Gastrocnemius medialis (tissue), 4 donors: ENCODE measurements at regions not wholly inside any gene's neighbourhood (a gene's known extent, or its start where the extent isn't known, plus 50 kb on each side); places are given as distances from the start of the nearest gene placed in this dataset.

Experiments used
- ATAC-seq, 2 donors: fragments of 150-250 bp; one replicate each; pipeline ENCODE4 v1.9.1; 2016
- DNase-seq, 2 donors: peaks; one replicate each; pipeline ENCODE4 v3.0.0-alpha.2; 2019
- H3K27ac ChIP-seq, 4 donors: fragments of 200-600 bp; sonication (generic); 1 replicate in 1 of 4; 2 replicates in 3 of 4; pipeline ENCODE4 v1.5.1; 2016 to 2018; ENCODE audit warnings: mild to moderate bottlenecking in 2 of 4, moderate library complexity in 1 of 4
- H3K27me3 ChIP-seq, 3 donors: fragments of 200-600 bp; sonication (generic) in 2 of 3; 1 replicate in 1 of 3; 2 replicates in 2 of 3; pipeline versions ENCODE4 v1.5.1 to v1.6.0; 2016 to 2019; ENCODE audit warnings: mild to moderate bottlenecking in 1 of 3, moderate library complexity in 1 of 3
- H3K36me3 ChIP-seq, 2 donors: fragments of 200-600 bp; sonication (generic) in 1 of 2; one replicate each; pipeline ENCODE4 v1.5.1; 2017 to 2018
- H3K4me1 ChIP-seq, 2 donors: fragments of 200-600 bp; sonication (generic) in 1 of 2; one replicate each; pipeline ENCODE4 v1.5.1; 2016 to 2017; ENCODE audit warnings: mild to moderate bottlenecking in 2 of 2
- H3K4me3 ChIP-seq, 4 donors: fragments of 200-600 bp; sonication (generic) in 3 of 4; 1 replicate in 1 of 4; 2 replicates in 3 of 4; pipeline ENCODE4 v1.5.1; 2016 to 2019; ENCODE audit warnings: mild to moderate bottlenecking in 2 of 4
- H3K9me3 ChIP-seq, 3 donors: fragments of 200-600 bp; sonication (generic) in 2 of 3; 1 replicate in 1 of 3; 2 replicates in 2 of 3; pipeline ENCODE4 v1.5.1; 2016 to 2019
- POLR2A ChIP-seq, 2 donors: fragments of 450-650 bp; IDR thresholded peaks; one replicate each; pipeline ENCODE4 v1.6.1; 2017; ENCODE audit warnings: antibody characterized with exemption in 2 of 2, mild to moderate bottlenecking in 2 of 2, moderate library complexity in 2 of 2
- in situ Hi-C, 4 donors: fragments of 200-750 bp; cut with MboI; loops; one replicate each; pipeline versions ENCODE4 v1.15.0 to v1.8.0; 2017; ENCODE audit warnings: low sequenced_read_pairs in 4 of 4
- intact Hi-C: fragments of 100-400 bp; cut with DNase I; formaldehyde crosslinking; loops from one replicate; pipeline ENCODE4 v1.15.1; 2023; ENCODE audit warnings: low total_unique reads
- TF ChIP-seq, protein P1 (sequence below), 5 experiments: fragments of 450-650 bp in 3 of 5; fragments of 200-600 bp in 2 of 5; sonication (generic) in 2 of 5; IDR thresholded peaks in 4 of 5; conservative IDR thresholded peaks in 1 of 5; 1 replicate in 4 of 5; 2 replicates in 1 of 5; pipeline ENCODE4 v1.5.1; 2016 to 2019; ENCODE audit warnings: antibody characterized with exemption in 5 of 5, mild to moderate bottlenecking in 3 of 5, moderate library complexity in 3 of 5

DNA sequence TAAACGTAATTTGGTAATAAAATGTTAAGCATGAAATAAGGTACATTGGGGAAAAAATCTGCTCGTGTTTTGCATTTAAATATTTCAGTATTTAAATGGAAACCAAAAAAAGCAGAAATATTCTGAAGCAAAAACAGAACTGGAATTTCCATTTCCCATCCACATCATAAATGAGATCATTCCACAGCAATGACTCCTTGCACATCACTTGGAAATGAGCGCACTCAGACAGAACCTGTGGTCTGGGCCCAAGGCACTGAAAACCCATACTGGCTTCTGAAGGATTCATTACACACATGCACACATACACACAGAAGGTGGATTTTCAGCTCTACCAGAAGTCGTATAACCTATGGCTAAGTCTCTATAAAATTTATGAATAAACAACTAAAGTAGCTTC lies 174.8 kb downstream of the IBTK start:
- H3K27me3 ChIP-seq: no peaks in the 10 kb centered on the region
- no peak overlapping the region for H3K27ac ChIP-seq
- H3K4me1 ChIP-seq: no peaks in the 10 kb centered on the region
- H3K9me3 ChIP-seq: no peaks in the 10 kb centered on the region
- no peaks in the 10 kb centered on the region for H3K36me3 ChIP-seq
- in situ Hi-C loops (no loop called here), intact Hi-C loops (no loop called here)
- no peak for ATAC-seq
- H3K4me3 ChIP-seq: no peak overlapping the region
- no peak for DNase-seq
- TF ChIP-seq POLR2A (IDR thresholded peaks at IDR 0.05): no peak
- TF ChIP-seq, protein P1, sequence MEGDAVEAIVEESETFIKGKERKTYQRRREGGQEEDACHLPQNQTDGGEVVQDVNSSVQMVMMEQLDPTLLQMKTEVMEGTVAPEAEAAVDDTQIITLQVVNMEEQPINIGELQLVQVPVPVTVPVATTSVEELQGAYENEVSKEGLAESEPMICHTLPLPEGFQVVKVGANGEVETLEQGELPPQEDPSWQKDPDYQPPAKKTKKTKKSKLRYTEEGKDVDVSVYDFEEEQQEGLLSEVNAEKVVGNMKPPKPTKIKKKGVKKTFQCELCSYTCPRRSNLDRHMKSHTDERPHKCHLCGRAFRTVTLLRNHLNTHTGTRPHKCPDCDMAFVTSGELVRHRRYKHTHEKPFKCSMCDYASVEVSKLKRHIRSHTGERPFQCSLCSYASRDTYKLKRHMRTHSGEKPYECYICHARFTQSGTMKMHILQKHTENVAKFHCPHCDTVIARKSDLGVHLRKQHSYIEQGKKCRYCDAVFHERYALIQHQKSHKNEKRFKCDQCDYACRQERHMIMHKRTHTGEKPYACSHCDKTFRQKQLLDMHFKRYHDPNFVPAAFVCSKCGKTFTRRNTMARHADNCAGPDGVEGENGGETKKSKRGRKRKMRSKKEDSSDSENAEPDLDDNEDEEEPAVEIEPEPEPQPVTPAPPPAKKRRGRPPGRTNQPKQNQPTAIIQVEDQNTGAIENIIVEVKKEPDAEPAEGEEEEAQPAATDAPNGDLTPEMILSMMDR (IDR thresholded peaks at IDR 0.05 in 4 of 5, conservative IDR thresholded peaks at IDR 0.05 in 1 of 5): no peak

GRCh38 chr6:82072121-82072521 lies 175.4 kb downstream of the IBTK start:
- no peak overlapping the region for H3K4me3 ChIP-seq
- DNase-seq (no peak), ATAC-seq (no peak)
- in situ Hi-C loops (no loop called here), intact Hi-C loops (no loop called here)
- no peaks in the 10 kb centered on the region for H3K36me3 ChIP-seq
- TF ChIP-seq, protein P1 (IDR thresholded peaks at IDR 0.05 in 4 of 5, conservative IDR thresholded peaks at IDR 0.05 in 1 of 5): no peak
- TF ChIP-seq POLR2A (IDR thresholded peaks at IDR 0.05): no peak
- no peaks in the 10 kb centered on the region for H3K4me1 ChIP-seq
- no peaks in the 10 kb centered on the region for H3K27me3 ChIP-seq
- no peak overlapping the region for H3K27ac ChIP-seq
- H3K9me3 ChIP-seq: no peaks in the 10 kb centered on the region

DNA sequence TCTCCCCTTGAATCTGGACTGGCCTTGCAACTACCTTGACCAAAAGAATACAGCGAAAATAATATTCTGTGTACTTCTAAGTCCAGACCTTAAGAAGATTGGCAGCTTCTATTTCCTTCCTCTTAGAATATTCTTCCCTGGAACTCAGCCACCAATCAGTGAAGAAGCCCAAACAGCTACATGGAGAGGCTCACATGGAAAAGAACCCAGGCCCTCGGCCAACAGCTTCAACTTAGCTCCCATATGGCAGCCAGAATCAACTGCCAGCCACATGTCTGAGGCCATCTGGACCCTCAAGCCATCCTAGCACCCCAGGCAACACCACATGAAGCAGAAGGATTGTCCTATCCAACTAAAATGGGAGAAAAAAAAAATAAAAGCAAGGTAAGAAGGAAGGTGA lies 178.8 kb downstream of the IBTK start:
- intact Hi-C loops: no loop called here
- H3K27ac ChIP-seq: no peak overlapping the region
- in situ Hi-C loops: no loop called here
- H3K9me3 ChIP-seq: no peaks in the 10 kb centered on the region
- no peaks in the 10 kb centered on the region for H3K36me3 ChIP-seq
- TF ChIP-seq POLR2A (IDR thresholded peaks at IDR 0.05): no peak
- TF ChIP-seq, protein P1 (IDR thresholded peaks at IDR 0.05 in 4 of 5, conservative IDR thresholded peaks at IDR 0.05 in 1 of 5): no peak
- no peak for DNase-seq
- ATAC-seq: no peak
- H3K27me3 ChIP-seq: no peaks in the 10 kb centered on the region
- H3K4me1 ChIP-seq: no peaks in the 10 kb centered on the region
- H3K4me3 ChIP-seq: no peak overlapping the region

DNA sequence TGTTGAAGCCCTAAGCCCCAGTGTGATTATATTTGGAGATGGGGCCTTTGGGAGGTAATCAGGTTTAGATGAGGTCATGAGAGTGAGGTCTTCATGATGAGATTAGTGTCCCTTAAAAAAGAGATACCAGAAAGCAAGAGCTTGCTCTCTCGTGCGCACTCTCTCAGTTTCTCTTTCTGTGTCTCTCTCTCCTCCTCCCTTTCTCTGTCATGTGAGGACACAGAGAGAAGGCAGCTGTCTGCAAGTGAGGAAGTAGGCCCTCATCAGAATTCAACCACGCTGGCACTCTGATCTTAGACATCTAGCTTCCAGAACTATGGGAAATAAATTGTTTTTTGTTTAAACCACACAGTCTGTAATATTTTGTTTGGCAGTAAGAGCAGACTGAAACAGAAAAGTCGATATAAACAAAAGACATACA lies 180.5 kb downstream of the IBTK start:
- in situ Hi-C loops: no loop called here
- Histone ChIP-seq H3K36me3 (no peaks in the 10 kb centered on the region), H3K27ac (no peak overlapping the region), H3K27me3 (no peaks in the 10 kb centered on the region), H3K4me3 (no peak overlapping the region), H3K9me3 (no peaks in the 10 kb centered on the region), H3K4me1 (no peaks in the 10 kb centered on the region)
- DNase-seq (no peak), ATAC-seq (no peak)
- TF ChIP-seq, protein P1 (IDR thresholded peaks at IDR 0.05 in 4 of 5, conservative IDR thresholded peaks at IDR 0.05 in 1 of 5): no peak
- TF ChIP-seq POLR2A (IDR thresholded peaks at IDR 0.05): no peak
- intact Hi-C loops: no loop called here

GRCh38 chr6:82066196-82066595 lies 181.3 kb downstream of the IBTK start:
- no peak overlapping the region for H3K27ac ChIP-seq
- no peaks in the 10 kb centered on the region for H3K9me3 ChIP-seq
- no peaks in the 10 kb centered on the region for H3K36me3 ChIP-seq
- in situ Hi-C loops: no loop called here
- intact Hi-C loops: no loop called here
- no peaks in the 10 kb centered on the region for H3K27me3 ChIP-seq
- ATAC-seq (no peak), DNase-seq (no peak)
- no peak for TF ChIP-seq POLR2A (IDR thresholded peaks at IDR 0.05)
- TF ChIP-seq, protein P1 (IDR thresholded peaks at IDR 0.05 in 4 of 5, conservative IDR thresholded peaks at IDR 0.05 in 1 of 5): no peak
- H3K4me1 ChIP-seq: no peaks in the 10 kb centered on the region
- no peak overlapping the region for H3K4me3 ChIP-seq
